Upper lobe of left lung (tissue), 4 donors: ENCODE measurements at regions not wholly inside any gene's neighbourhood (a gene's known extent, or its start where the extent isn't known, plus 50 kb on each side); places are given as distances from the start of the nearest gene placed in this dataset.

Experiments
- CTCF ChIP-seq, 6 experiments: fragments of 450-650 bp in 4 of 6; fragments of 200-600 bp in 2 of 6; sonication (generic) in 2 of 6; IDR thresholded peaks; one replicate each; pipeline ENCODE4 v1.5.1; 2016 to 2019; ENCODE audit warnings: antibody characterized with exemption in 6 of 6
- EP300 ChIP-seq, 4 donors: sonication (generic); formaldehyde crosslinking; IDR thresholded peaks; one replicate each; pipeline ENCODE4 v1.5.1; 2017; ENCODE audit warnings: antibody characterized with exemption in 4 of 4, control low read depth in 2 of 4
- POLR2A ChIP-seq, 4 donors: fragments of 450-650 bp; IDR thresholded peaks; one replicate each; pipeline ENCODE4 v1.5.1; 2016 to 2017; ENCODE audit warnings: antibody characterized with exemption in 4 of 4, mild to moderate bottlenecking in 2 of 4
- POLR2AphosphoS5 ChIP-seq, 2 donors: sonication (generic); formaldehyde crosslinking; IDR thresholded peaks; one replicate each; pipeline ENCODE4 v1.5.1; 2017; ENCODE audit warnings: antibody characterized with exemption in 2 of 2

- TF ChIP-seq CTCF (IDR thresholded peaks at IDR 0.05) (no peak), EP300 (IDR thresholded peaks at IDR 0.05) (no peak), POLR2A (IDR thresholded peaks at IDR 0.05) (no peak), POLR2AphosphoS5 (IDR thresholded peaks at IDR 0.05) (no peak)
Observed at GRCh38 chr5:89028595-89029285, 145.8 kb upstream of the MEF2C start.
